ENCODE measurements at regions not wholly inside any gene's neighbourhood (a gene's known extent, or its start where the extent isn't known, plus 50 kb on each side); places are given as distances from the start of the nearest gene placed in this dataset.
"Not testable (repeated sequence)": the region's sequence is repeated elsewhere in the genome, so short reads cannot be mapped to it uniquely, and the experiment has no call there.

- DNase-seq (ENCODE audit: low spot score), result no peak
Measured at GRCh38 chr16:60271025-60271771, 1537.1 kb upstream of the GOT2 start.

- no peak for DNase-seq (ENCODE audit: low spot score)
Measured at GRCh38 chr16:60261425-60261824, 1527.3 kb upstream of the GOT2 start.

- no peak for DNase-seq (ENCODE audit: low spot score)
Measured at GRCh38 chr16:60259956-60260355, 1525.8 kb upstream of the GOT2 start.

GRCh38 chr16:60246086-60246485 lies 1512.0 kb upstream of the GOT2 start:
- DNase-seq (ENCODE audit: low spot score), result no peak

- no peak for DNase-seq (ENCODE audit: low spot score)
Measured at GRCh38 chr16:60241671-60242070, 1507.6 kb upstream of the GOT2 start.

- no peak for DNase-seq (ENCODE audit: low spot score)
Measured at GRCh38 chr16:60230666-60231065, 1496.5 kb upstream of the GOT2 start.

- DNase-seq (ENCODE audit: low spot score), result no peak
Measured at GRCh38 chr16:60225541-60225940, 1491.4 kb upstream of the GOT2 start.

- no peak for DNase-seq (ENCODE audit: low spot score)
Measured at GRCh38 chr16:60217787-60218186, 1483.7 kb upstream of the GOT2 start.

- no peak for DNase-seq (ENCODE audit: low spot score)
Measured at GRCh38 chr16:60214311-60214710, 1480.2 kb upstream of the GOT2 start.

GRCh38 chr16:60206516-60206915 lies 1472.4 kb upstream of the GOT2 start:
- no peak for DNase-seq (ENCODE audit: low spot score)

- no peak for DNase-seq (ENCODE audit: low spot score)
Measured at GRCh38 chr16:60204181-60204580, 1470.1 kb upstream of the GOT2 start.

- no peak for DNase-seq (ENCODE audit: low spot score)
Measured at GRCh38 chr16:60203525-60204124, 1469.5 kb upstream of the GOT2 start.

GRCh38 chr16:60200729-60201128 lies 1466.6 kb upstream of the GOT2 start:
- not testable (repeated sequence) for DNase-seq (ENCODE audit: low spot score)

- no peak for DNase-seq (ENCODE audit: low spot score)
Measured at GRCh38 chr16:60200161-60200560, 1466.0 kb upstream of the GOT2 start.

GRCh38 chr16:60199150-60199549 lies 1465.0 kb upstream of the GOT2 start:
- DNase-seq (ENCODE audit: low spot score), result no peak

- DNase-seq (ENCODE audit: low spot score), result no peak
Measured at GRCh38 chr16:60181536-60181935, 1447.4 kb upstream of the GOT2 start.

GRCh38 chr16:60180609-60181008 lies 1446.5 kb upstream of the GOT2 start:
- DNase-seq (ENCODE audit: low spot score), result no peak

GRCh38 chr16:60170196-60170595 lies 1436.1 kb upstream of the GOT2 start:
- DNase-seq (ENCODE audit: low spot score), result no peak

- no peak for DNase-seq (ENCODE audit: low spot score)
Measured at GRCh38 chr16:60166111-60166510, 1432.0 kb upstream of the GOT2 start.

GRCh38 chr16:60151987-60152386 lies 1417.9 kb upstream of the GOT2 start:
- no peak for DNase-seq (ENCODE audit: low spot score)

GRCh38 chr16:60150907-60151306 lies 1416.8 kb upstream of the GOT2 start:
- no peak for DNase-seq (ENCODE audit: low spot score)

GRCh38 chr16:60143348-60143705 lies 1409.2 kb upstream of the GOT2 start:
- no peak for DNase-seq (ENCODE audit: low spot score)

GRCh38 chr16:60142619-60143347 lies 1408.7 kb upstream of the GOT2 start:
- no peak for DNase-seq (ENCODE audit: low spot score)
